ENCODE measurements at regions not wholly inside any gene's neighbourhood (a gene's known extent, or its start where the extent isn't known, plus 50 kb on each side); places are given as distances from the start of the nearest gene placed in this dataset.

DNA sequence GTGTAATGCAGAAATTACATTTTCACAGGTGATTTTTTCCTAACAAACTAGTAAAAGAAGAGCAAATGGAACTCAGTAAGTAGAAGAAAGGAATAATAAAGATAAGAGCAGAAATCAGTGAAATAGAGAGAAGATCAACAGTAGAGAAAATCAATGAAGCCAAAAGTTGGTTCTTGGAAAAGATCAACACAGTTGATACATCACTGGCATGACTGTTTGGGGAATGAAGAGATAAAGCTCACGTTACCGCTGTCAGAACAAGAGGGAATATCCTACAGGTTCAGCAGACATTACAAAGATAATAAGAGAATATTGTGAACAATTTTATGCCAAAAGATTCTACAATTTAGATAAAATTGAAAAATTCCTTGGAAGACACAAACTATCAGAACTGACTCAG is 146.4 kb downstream of the ACTR3B start:
- TF ChIP-seq, protein P1, sequence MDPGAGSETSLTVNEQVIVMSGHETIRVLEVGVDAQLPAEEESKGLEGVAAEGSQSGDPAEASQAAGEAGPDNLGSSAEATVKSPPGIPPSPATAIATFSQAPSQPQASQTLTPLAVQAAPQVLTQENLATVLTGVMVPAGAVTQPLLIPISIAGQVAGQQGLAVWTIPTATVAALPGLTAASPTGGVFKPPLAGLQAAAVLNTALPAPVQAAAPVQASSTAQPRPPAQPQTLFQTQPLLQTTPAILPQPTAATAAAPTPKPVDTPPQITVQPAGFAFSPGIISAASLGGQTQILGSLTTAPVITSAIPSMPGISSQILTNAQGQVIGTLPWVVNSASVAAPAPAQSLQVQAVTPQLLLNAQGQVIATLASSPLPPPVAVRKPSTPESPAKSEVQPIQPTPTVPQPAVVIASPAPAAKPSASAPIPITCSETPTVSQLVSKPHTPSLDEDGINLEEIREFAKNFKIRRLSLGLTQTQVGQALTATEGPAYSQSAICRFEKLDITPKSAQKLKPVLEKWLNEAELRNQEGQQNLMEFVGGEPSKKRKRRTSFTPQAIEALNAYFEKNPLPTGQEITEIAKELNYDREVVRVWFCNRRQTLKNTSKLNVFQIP (CRISPR knock-in tag; IDR thresholded peaks at IDR 0.05; ENCODE audit: borderline replicate concordance, low read depth), result no peak
- TF ChIP-seq RARB (CRISPR knock-in tag; IDR thresholded peaks at IDR 0.05), result no peak
- TF ChIP-seq, protein P2, sequence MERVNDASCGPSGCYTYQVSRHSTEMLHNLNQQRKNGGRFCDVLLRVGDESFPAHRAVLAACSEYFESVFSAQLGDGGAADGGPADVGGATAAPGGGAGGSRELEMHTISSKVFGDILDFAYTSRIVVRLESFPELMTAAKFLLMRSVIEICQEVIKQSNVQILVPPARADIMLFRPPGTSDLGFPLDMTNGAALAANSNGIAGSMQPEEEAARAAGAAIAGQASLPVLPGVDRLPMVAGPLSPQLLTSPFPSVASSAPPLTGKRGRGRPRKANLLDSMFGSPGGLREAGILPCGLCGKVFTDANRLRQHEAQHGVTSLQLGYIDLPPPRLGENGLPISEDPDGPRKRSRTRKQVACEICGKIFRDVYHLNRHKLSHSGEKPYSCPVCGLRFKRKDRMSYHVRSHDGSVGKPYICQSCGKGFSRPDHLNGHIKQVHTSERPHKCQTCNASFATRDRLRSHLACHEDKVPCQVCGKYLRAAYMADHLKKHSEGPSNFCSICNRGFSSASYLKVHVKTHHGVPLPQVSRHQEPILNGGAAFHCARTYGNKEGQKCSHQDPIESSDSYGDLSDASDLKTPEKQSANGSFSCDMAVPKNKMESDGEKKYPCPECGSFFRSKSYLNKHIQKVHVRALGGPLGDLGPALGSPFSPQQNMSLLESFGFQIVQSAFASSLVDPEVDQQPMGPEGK (CRISPR knock-in tag; IDR thresholded peaks at IDR 0.05; ENCODE audit: borderline replicate concordance), result no peak
- TF ChIP-seq, protein P3, sequence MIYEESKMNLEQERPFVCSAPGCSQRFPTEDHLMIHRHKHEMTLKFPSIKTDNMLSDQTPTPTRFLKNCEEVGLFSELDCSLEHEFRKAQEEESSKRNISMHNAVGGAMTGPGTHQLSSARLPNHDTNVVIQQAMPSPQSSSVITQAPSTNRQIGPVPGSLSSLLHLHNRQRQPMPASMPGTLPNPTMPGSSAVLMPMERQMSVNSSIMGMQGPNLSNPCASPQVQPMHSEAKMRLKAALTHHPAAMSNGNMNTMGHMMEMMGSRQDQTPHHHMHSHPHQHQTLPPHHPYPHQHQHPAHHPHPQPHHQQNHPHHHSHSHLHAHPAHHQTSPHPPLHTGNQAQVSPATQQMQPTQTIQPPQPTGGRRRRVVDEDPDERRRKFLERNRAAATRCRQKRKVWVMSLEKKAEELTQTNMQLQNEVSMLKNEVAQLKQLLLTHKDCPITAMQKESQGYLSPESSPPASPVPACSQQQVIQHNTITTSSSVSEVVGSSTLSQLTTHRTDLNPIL (CRISPR knock-in tag; IDR thresholded peaks at IDR 0.05; ENCODE audit: low read depth), result no peak
- no peak for TF ChIP-seq BACH2 (CRISPR knock-in tag; IDR thresholded peaks at IDR 0.05; ENCODE audit: borderline replicate concordance)
- no peak for TF ChIP-seq ZC3H10 (CRISPR knock-in tag; IDR thresholded peaks at IDR 0.05)
- TF ChIP-seq, protein P4, sequence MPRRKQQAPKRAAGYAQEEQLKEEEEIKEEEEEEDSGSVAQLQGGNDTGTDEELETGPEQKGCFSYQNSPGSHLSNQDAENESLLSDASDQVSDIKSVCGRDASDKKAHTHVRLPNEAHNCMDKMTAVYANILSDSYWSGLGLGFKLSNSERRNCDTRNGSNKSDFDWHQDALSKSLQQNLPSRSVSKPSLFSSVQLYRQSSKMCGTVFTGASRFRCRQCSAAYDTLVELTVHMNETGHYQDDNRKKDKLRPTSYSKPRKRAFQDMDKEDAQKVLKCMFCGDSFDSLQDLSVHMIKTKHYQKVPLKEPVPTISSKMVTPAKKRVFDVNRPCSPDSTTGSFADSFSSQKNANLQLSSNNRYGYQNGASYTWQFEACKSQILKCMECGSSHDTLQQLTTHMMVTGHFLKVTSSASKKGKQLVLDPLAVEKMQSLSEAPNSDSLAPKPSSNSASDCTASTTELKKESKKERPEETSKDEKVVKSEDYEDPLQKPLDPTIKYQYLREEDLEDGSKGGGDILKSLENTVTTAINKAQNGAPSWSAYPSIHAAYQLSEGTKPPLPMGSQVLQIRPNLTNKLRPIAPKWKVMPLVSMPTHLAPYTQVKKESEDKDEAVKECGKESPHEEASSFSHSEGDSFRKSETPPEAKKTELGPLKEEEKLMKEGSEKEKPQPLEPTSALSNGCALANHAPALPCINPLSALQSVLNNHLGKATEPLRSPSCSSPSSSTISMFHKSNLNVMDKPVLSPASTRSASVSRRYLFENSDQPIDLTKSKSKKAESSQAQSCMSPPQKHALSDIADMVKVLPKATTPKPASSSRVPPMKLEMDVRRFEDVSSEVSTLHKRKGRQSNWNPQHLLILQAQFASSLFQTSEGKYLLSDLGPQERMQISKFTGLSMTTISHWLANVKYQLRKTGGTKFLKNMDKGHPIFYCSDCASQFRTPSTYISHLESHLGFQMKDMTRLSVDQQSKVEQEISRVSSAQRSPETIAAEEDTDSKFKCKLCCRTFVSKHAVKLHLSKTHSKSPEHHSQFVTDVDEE (CRISPR knock-in tag; IDR thresholded peaks at IDR 0.05), result no peak
- no peak for TF ChIP-seq ZFP3 (CRISPR knock-in tag; IDR thresholded peaks at IDR 0.05)
- TF ChIP-seq PPARA (CRISPR knock-in tag; IDR thresholded peaks at IDR 0.05; ENCODE audit: borderline replicate concordance), result no peak
- no peak for TF ChIP-seq GLIS3 (CRISPR knock-in tag; IDR thresholded peaks at IDR 0.05)
- TF ChIP-seq ARNTL (CRISPR knock-in tag; IDR thresholded peaks at IDR 0.05; ENCODE audit: borderline replicate concordance, low read depth), result no peak
- TF ChIP-seq TOX (CRISPR knock-in tag; IDR thresholded peaks at IDR 0.05; ENCODE audit: borderline replicate concordance), result no peak
- TF ChIP-seq ISL1 (CRISPR knock-in tag; IDR thresholded peaks at IDR 0.05), result no peak
- TF ChIP-seq, protein P5, sequence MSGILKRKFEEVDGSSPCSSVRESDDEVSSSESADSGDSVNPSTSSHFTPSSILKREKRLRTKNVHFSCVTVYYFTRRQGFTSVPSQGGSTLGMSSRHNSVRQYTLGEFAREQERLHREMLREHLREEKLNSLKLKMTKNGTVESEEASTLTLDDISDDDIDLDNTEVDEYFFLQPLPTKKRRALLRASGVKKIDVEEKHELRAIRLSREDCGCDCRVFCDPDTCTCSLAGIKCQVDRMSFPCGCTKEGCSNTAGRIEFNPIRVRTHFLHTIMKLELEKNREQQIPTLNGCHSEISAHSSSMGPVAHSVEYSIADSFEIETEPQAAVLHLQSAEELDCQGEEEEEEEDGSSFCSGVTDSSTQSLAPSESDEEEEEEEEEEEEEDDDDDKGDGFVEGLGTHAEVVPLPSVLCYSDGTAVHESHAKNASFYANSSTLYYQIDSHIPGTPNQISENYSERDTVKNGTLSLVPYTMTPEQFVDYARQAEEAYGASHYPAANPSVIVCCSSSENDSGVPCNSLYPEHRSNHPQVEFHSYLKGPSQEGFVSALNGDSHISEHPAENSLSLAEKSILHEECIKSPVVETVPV (CRISPR knock-in tag; IDR thresholded peaks at IDR 0.05), result no peak
- TF ChIP-seq CSDC2 (CRISPR knock-in tag; IDR thresholded peaks at IDR 0.05), result no peak
- TF ChIP-seq SNAI2 (CRISPR knock-in tag; IDR thresholded peaks at IDR 0.05), result no peak
- no peak for ATAC-seq

DNA sequence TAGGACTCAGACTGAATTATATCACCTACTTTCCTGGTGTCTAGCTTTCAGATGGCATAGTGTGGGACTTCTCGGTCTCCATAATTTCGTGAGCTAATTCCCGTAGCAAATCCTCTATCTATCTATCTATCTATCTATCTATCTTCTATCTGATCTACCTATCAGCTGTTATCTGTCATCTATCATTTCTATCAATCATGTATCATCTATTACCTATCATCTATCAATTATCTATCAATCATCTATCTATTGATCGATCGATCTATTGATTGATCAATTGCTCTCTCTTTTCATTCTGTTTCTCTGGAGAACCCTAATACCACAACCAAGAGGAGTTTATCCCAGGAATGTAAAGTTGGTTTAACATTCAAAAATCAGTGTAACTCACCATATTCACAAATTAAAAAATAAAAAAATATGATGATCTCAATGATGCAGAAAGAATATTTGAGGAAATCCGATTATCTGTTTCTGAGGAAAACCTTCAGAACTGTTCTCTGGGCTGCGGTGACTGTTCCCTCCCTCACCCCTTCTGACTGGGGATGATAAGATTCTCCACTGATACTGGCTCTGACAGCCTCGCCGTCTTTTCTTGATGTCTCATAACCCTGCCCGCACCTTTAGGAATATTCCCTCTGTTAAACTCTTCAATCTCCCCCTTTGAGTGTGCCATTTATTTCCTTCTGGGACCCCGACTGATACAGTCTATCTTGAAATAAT is 147.7 kb downstream of the ACTR3B start:
- ATAC-seq, result no peak
- TF ChIP-seq ESRRG (CRISPR knock-in tag; IDR thresholded peaks at IDR 0.05) (no peak), GLIS3 (CRISPR knock-in tag; IDR thresholded peaks at IDR 0.05) (no peak), ZNF70 (CRISPR knock-in tag; IDR thresholded peaks at IDR 0.05) (no peak), SNAI2 (CRISPR knock-in tag; IDR thresholded peaks at IDR 0.05) (no peak)
- TF ChIP-seq, protein P1 (CRISPR knock-in tag; IDR thresholded peaks at IDR 0.05; ENCODE audit: borderline replicate concordance, low read depth), result no peak

DNA sequence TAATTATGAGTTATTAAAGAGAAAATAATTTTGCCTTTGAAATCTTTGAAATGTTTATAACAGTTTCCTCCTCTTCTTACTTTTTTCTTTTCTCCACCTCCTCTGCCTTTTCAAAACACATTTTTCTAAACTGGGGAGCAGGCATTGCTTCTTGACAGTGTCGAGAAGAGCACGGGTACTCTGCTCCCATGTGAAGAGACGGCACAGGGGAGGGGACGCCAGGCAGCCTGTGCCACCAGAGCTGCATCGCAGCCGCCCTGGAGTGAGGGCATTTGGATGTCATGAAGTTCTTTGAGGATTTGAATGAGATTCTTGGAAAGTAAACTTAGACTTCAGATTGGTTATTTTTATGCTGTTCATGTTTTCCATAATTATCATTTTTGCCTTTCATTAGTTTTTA is 149.7 kb downstream of the ACTR3B start:
- ATAC-seq, result no peak
- TF ChIP-seq ZFP3 (CRISPR knock-in tag; IDR thresholded peaks at IDR 0.05) (no peak), PPARA (CRISPR knock-in tag; IDR thresholded peaks at IDR 0.05; ENCODE audit: borderline replicate concordance) (no peak), SNAI2 (CRISPR knock-in tag; IDR thresholded peaks at IDR 0.05) (no peak)
- TF ChIP-seq, protein P4 (CRISPR knock-in tag; IDR thresholded peaks at IDR 0.05), result no peak

All from SK-N-SH treated with all-trans-retinoic acid at 6 μM for 48 hours (cell line).